Stimulated activated CD4-positive, alpha-beta T cell treated with anti-CD3 and anti-CD28 coated beads, Interleukin-15, amount 100 ng/mL, for 24 hours (primary cell): ENCODE measurements at regions not wholly inside any gene's neighbourhood (a gene's known extent, or its start where the extent isn't known, plus 50 kb on each side); places are given as distances from the start of the nearest gene placed in this dataset.

Experiments used
- DNase-seq: peaks from one replicate; pipeline ENCODE4 v3.0.0-alpha.2; 2020

GRCh38 chr18:75558790-75559189, 131.3 kb upstream of the SMIM21 start:
- DNase-seq = no peak

- DNase-seq = no peak
Measured at GRCh38 chr18:75556841-75557240, 129.3 kb upstream of the SMIM21 start.

- no peak for DNase-seq
Measured at GRCh38 chr18:75554644-75555185, 127.2 kb upstream of the SMIM21 start.

- DNase-seq = no peak
Measured at GRCh38 chr18:75554176-75554575, 126.7 kb upstream of the SMIM21 start.

GRCh38 chr18:75553021-75553420, 125.5 kb upstream of the SMIM21 start:
- no peak for DNase-seq

GRCh38 chr18:75551071-75551470, 123.6 kb upstream of the SMIM21 start:
- no peak for DNase-seq

GRCh38 chr18:75548353-75548905, 120.9 kb upstream of the SMIM21 start:
- peak; percentile 7 for DNase-seq

- no peak for DNase-seq
Measured at GRCh38 chr18:75546964-75547363, 119.5 kb upstream of the SMIM21 start.

GRCh38 chr18:75545189-75545588, 117.7 kb upstream of the SMIM21 start:
- DNase-seq = no peak

- DNase-seq = no peak
Measured at GRCh38 chr18:75544496-75544895, 117.0 kb upstream of the SMIM21 start.

GRCh38 chr18:75544051-75544481, 116.6 kb upstream of the SMIM21 start:
- DNase-seq = no peak

- DNase-seq = no peak
Measured at GRCh38 chr18:75538727-75539126, 111.2 kb upstream of the SMIM21 start.

- no peak for DNase-seq
Measured at GRCh38 chr18:75533950-75534349, 106.4 kb upstream of the SMIM21 start.

GRCh38 chr18:75533209-75533608, 105.7 kb upstream of the SMIM21 start:
- DNase-seq = no peak

- no peak for DNase-seq
Measured at GRCh38 chr18:75531851-75532459, 104.5 kb upstream of the SMIM21 start.

- no peak for DNase-seq
Measured at GRCh38 chr18:75531212-75531850, 103.8 kb upstream of the SMIM21 start.

- DNase-seq = no peak
Measured at GRCh38 chr18:75530566-75531211, 103.2 kb upstream of the SMIM21 start.

GRCh38 chr18:75530118-75530517, 102.6 kb upstream of the SMIM21 start:
- no peak for DNase-seq

- no peak for DNase-seq
Measured at GRCh38 chr18:75529394-75529793, 101.9 kb upstream of the SMIM21 start.

GRCh38 chr18:75527848-75528685, 100.6 kb upstream of the SMIM21 start:
- DNase-seq = no peak

GRCh38 chr18:75526038-75526437, 98.5 kb upstream of the SMIM21 start:
- no peak for DNase-seq

- no peak for DNase-seq
Measured at GRCh38 chr18:75525331-75525730, 97.8 kb upstream of the SMIM21 start.

- DNase-seq = no peak
Measured at GRCh38 chr18:75524841-75525240, 97.3 kb upstream of the SMIM21 start.
